ENCODE measurements at regions not wholly inside any gene's neighbourhood (a gene's known extent, or its start where the extent isn't known, plus 50 kb on each side); places are given as distances from the start of the nearest gene placed in this dataset.

DNA sequence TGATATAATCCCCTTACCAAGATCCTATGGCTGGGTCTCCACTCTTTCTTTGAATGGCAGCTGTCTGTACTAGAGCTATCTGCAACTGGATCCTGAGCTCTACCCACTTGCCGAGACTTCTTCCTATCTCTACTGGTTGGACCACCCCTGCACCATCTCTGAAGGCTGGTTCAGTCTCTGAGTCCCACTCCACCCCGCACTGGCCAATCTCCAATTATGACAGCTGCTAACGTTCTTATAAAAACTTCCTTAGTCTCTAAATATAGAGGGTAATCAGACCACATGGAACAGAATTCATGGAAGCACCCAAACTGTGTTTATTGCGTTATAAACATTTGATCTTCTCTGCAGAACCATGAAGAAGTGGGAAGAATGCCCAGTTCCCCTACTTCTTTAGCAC is 186.6 kb upstream of the EEA1 start:
- TF ChIP-seq, protein P1, sequence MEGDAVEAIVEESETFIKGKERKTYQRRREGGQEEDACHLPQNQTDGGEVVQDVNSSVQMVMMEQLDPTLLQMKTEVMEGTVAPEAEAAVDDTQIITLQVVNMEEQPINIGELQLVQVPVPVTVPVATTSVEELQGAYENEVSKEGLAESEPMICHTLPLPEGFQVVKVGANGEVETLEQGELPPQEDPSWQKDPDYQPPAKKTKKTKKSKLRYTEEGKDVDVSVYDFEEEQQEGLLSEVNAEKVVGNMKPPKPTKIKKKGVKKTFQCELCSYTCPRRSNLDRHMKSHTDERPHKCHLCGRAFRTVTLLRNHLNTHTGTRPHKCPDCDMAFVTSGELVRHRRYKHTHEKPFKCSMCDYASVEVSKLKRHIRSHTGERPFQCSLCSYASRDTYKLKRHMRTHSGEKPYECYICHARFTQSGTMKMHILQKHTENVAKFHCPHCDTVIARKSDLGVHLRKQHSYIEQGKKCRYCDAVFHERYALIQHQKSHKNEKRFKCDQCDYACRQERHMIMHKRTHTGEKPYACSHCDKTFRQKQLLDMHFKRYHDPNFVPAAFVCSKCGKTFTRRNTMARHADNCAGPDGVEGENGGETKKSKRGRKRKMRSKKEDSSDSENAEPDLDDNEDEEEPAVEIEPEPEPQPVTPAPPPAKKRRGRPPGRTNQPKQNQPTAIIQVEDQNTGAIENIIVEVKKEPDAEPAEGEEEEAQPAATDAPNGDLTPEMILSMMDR (conservative IDR thresholded peaks at IDR 0.05; ENCODE audit: low read length): no peak
- TF ChIP-seq EZH2phosphoT487 (IDR thresholded peaks at IDR 0.05; ENCODE audit: borderline replicate concordance): no peak
